ENCODE measurements at regions not wholly inside any gene's neighbourhood (a gene's known extent, or its start where the extent isn't known, plus 50 kb on each side); places are given as distances from the start of the nearest gene placed in this dataset.
"Not testable (repeated sequence)": the region's sequence is repeated elsewhere in the genome, so short reads cannot be mapped to it uniquely, and the experiment has no call there.

- DNase-seq (ENCODE audit: low read depth) (peak; percentile 93), FAIRE-seq (peak; percentile 90)
- Histone ChIP-seq H3K36me3 (ENCODE audit: control insufficient read depth, insufficient read depth, low read length) (no peaks in the 10 kb centered on the region), H3K4me3 (ENCODE audit: low read depth, low read length) (no peak overlapping the region), H3K27me3 (ENCODE audit: control insufficient read depth, insufficient read depth, low read length) (no peaks in the 10 kb centered on the region)
- TF ChIP-seq CTCF (IDR thresholded peaks at IDR 0.05; ENCODE audit: insufficient read depth, low read length, severe bottlenecking) = no peak
Observed at GRCh38 chr1:113307771-113308445, 82.4 kb upstream of the MAGI3 start.

GRCh38 chr1:113312651-113313050 is 77.7 kb upstream of the MAGI3 start:
- DNase-seq (ENCODE audit: low read depth); H3K4me3 ChIP-seq (ENCODE audit: low read depth, low read length); H3K27me3 ChIP-seq (ENCODE audit: control insufficient read depth, insufficient read depth, low read length); FAIRE-seq; H3K36me3 ChIP-seq (ENCODE audit: control insufficient read depth, insufficient read depth, low read length): not testable (repeated sequence)

- FAIRE-seq (no peak), DNase-seq (ENCODE audit: low read depth) (no peak)
- TF ChIP-seq CTCF (IDR thresholded peaks at IDR 0.05; ENCODE audit: insufficient read depth, low read length, severe bottlenecking) = no peak
- Histone ChIP-seq H3K4me3 (ENCODE audit: low read depth, low read length) (no peak overlapping the region), H3K36me3 (ENCODE audit: control insufficient read depth, insufficient read depth, low read length) (no peaks in the 10 kb centered on the region), H3K27me3 (ENCODE audit: control insufficient read depth, insufficient read depth, low read length) (no peaks in the 10 kb centered on the region)
Observed at GRCh38 chr1:113314600-113314999, 75.7 kb upstream of the MAGI3 start.

- DNase-seq (ENCODE audit: low read depth) = peak; percentile 90
- Histone ChIP-seq H3K27me3 (ENCODE audit: control insufficient read depth, insufficient read depth, low read length) (no peaks in the 10 kb centered on the region), H3K4me3 (ENCODE audit: low read depth, low read length) (no peak overlapping the region), H3K36me3 (ENCODE audit: control insufficient read depth, insufficient read depth, low read length) (no peaks in the 10 kb centered on the region)
- FAIRE-seq = no peak
- no peak for TF ChIP-seq CTCF (IDR thresholded peaks at IDR 0.05; ENCODE audit: insufficient read depth, low read length, severe bottlenecking)
Observed at GRCh38 chr1:113320272-113320671, 70.0 kb upstream of the MAGI3 start.

- Histone ChIP-seq H3K4me3 (ENCODE audit: low read depth, low read length) (no peak overlapping the region), H3K27me3 (ENCODE audit: control insufficient read depth, insufficient read depth, low read length) (no peaks in the 10 kb centered on the region), H3K36me3 (ENCODE audit: control insufficient read depth, insufficient read depth, low read length) (no peaks in the 10 kb centered on the region)
- DNase-seq (ENCODE audit: low read depth) = no peak
- TF ChIP-seq CTCF (IDR thresholded peaks at IDR 0.05; ENCODE audit: insufficient read depth, low read length, severe bottlenecking) = no peak
- no peak for FAIRE-seq
Observed at GRCh38 chr1:113320972-113321680, 69.2 kb upstream of the MAGI3 start.

- no peak for FAIRE-seq
- no peak for TF ChIP-seq CTCF (IDR thresholded peaks at IDR 0.05; ENCODE audit: insufficient read depth, low read length, severe bottlenecking)
- Histone ChIP-seq H3K27me3 (ENCODE audit: control insufficient read depth, insufficient read depth, low read length) (no peaks in the 10 kb centered on the region), H3K36me3 (ENCODE audit: control insufficient read depth, insufficient read depth, low read length) (no peaks in the 10 kb centered on the region), H3K4me3 (ENCODE audit: low read depth, low read length) (no peak overlapping the region)
- no peak for DNase-seq (ENCODE audit: low read depth)
Observed at GRCh38 chr1:113321771-113322387, 68.4 kb upstream of the MAGI3 start.
